ENCODE measurements at regions not wholly inside any gene's neighbourhood (a gene's known extent, or its start where the extent isn't known, plus 50 kb on each side); places are given as distances from the start of the nearest gene placed in this dataset.

GRCh38 chr22:23410411-23410810 lies 169.7 kb downstream of the IGLL1 start:
- DNase-seq: no peak
- no peaks in the 10 kb centered on the region for H3K9me3 ChIP-seq
- intact Hi-C loops (cut with DNase I): no loop called here
- no peak for ATAC-seq
- no peaks in the 10 kb centered on the region for H3K27me3 ChIP-seq (ENCODE audit: low read depth)
- no peaks in the 10 kb centered on the region for H3K4me1 ChIP-seq
- no peak overlapping the region for H3K4me3 ChIP-seq
- H3K36me3 ChIP-seq: no peaks in the 10 kb centered on the region
- TF ChIP-seq CTCF (IDR thresholded peaks at IDR 0.05): no peak
- H3K27ac ChIP-seq: no peak overlapping the region

GRCh38 chr22:23409976-23410375 lies 170.1 kb downstream of the IGLL1 start:
- no peak overlapping the region for H3K4me3 ChIP-seq
- no peak for DNase-seq
- no peak for TF ChIP-seq CTCF (IDR thresholded peaks at IDR 0.05)
- no peaks in the 10 kb centered on the region for H3K9me3 ChIP-seq
- no peak overlapping the region for H3K27ac ChIP-seq
- no peak for ATAC-seq
- intact Hi-C loops (cut with DNase I): no loop called here
- no peaks in the 10 kb centered on the region for H3K27me3 ChIP-seq (ENCODE audit: low read depth)
- no peaks in the 10 kb centered on the region for H3K36me3 ChIP-seq
- no peaks in the 10 kb centered on the region for H3K4me1 ChIP-seq

GRCh38 chr22:23408321-23408720 lies 171.8 kb downstream of the IGLL1 start:
- Histone ChIP-seq H3K4me3 (no peak overlapping the region), H3K27me3 (ENCODE audit: low read depth) (no peaks in the 10 kb centered on the region), H3K27ac (no peak overlapping the region), H3K36me3 (no peaks in the 10 kb centered on the region), H3K9me3 (no peaks in the 10 kb centered on the region), H3K4me1 (no peaks in the 10 kb centered on the region)
- intact Hi-C loops (cut with DNase I): no loop called here
- ATAC-seq: no peak
- no peak for TF ChIP-seq CTCF (IDR thresholded peaks at IDR 0.05)
- DNase-seq: no peak

GRCh38 chr22:23405366-23405851 lies 174.7 kb downstream of the IGLL1 start:
- DNase-seq (no peak), ATAC-seq (no peak)
- no peaks in the 10 kb centered on the region for H3K36me3 ChIP-seq
- H3K4me3 ChIP-seq: no peak overlapping the region
- H3K9me3 ChIP-seq: no peaks in the 10 kb centered on the region
- no peak for TF ChIP-seq CTCF (IDR thresholded peaks at IDR 0.05)
- intact Hi-C loops (cut with DNase I): no loop called here
- H3K27ac ChIP-seq: no peak overlapping the region
- peaks cover 6% of the 10 kb centered on the region for H3K27me3 ChIP-seq (ENCODE audit: low read depth)
- H3K4me1 ChIP-seq: peaks cover 5% of the 10 kb centered on the region

GRCh38 chr22:23404689-23405365 lies 175.3 kb downstream of the IGLL1 start:
- DNase-seq (no peak), ATAC-seq (peak in 1 of 2 donors; percentile 47)
- intact Hi-C loops (cut with DNase I): no loop called here
- H3K36me3 ChIP-seq: no peaks in the 10 kb centered on the region
- H3K9me3 ChIP-seq: no peaks in the 10 kb centered on the region
- H3K4me3 ChIP-seq: no peak overlapping the region
- H3K27me3 ChIP-seq (ENCODE audit: low read depth): peaks cover 6% of the 10 kb centered on the region
- TF ChIP-seq CTCF (IDR thresholded peaks at IDR 0.05): no peak
- H3K4me1 ChIP-seq: peaks cover 5% of the 10 kb centered on the region
- H3K27ac ChIP-seq: no peak overlapping the region

Data from lower lobe of right lung (tissue), 2 donors.